Fibroblast of gingiva (primary cell): ENCODE measurements at regions not wholly inside any gene's neighbourhood (a gene's known extent, or its start where the extent isn't known, plus 50 kb on each side); places are given as distances from the start of the nearest gene placed in this dataset.
"Not testable (repeated sequence)": the region's sequence is repeated elsewhere in the genome, so short reads cannot be mapped to it uniquely, and the experiment has no call there.

ENCODE experiments used
- DNase-seq: peaks from one replicate; pipeline ENCODE4 v3.0.0-alpha.2; 2011; ENCODE audit warnings: low read depth

DNA sequence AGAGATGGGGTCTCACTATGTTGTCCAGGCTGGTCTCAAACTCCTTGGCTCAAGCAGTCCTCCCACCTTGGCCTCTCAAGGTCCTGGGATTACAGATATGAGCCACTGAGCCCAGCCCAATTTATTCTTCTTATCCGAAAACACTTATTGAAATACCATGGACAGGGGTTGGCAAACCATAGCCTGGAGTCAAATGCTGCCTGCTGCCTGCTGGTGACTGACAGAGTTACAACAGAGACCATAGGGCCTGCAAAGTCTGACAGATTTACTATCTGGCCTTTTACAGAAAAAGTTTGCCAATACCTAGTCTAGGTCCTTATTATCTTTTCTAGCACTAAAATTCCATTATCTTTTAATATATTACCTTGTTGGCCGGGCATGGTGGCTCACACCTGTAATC is 87.1 kb upstream of the ZNF281 start:
- DNase-seq, result no peak

DNA sequence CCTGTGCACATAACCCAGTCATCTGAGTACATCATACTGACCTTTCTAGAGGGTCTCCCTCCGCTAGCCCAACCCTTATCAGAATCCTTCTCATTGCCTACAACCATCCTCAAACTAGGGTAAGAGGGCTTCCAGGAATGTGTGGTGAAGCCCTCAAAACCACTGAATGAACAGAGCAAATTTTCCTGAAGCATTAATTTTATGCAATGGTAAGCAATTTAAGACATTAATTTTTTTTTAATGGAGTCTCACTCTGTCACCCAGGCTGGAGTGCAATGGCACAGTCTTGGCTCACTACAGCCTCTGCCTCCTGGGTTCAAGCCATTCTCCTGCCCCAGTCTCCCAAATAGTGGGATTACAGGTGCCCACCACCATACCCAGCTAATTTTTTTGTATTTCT is 86.1 kb upstream of the ZNF281 start:
- DNase-seq, result no peak

DNA sequence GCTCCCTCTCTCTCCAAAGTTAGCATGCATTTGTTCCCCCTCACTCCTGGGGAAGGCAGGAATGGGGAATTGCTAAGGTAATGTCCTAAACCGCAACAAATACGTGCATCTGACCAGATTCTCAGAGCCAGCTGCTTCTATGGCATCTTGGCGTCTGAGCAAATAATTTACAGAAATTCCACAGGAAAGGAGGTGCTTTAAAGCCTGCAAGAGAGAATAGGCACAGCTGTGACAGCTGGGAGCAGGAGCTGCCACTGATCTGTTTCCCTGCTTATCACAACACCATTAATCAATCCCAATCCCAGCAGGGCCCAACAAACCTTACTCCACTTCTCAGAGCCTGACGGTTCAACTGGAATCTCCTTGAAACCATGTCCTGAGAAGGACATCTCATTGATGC is 83.5 kb upstream of the ZNF281 start:
- DNase-seq, result no peak

DNA sequence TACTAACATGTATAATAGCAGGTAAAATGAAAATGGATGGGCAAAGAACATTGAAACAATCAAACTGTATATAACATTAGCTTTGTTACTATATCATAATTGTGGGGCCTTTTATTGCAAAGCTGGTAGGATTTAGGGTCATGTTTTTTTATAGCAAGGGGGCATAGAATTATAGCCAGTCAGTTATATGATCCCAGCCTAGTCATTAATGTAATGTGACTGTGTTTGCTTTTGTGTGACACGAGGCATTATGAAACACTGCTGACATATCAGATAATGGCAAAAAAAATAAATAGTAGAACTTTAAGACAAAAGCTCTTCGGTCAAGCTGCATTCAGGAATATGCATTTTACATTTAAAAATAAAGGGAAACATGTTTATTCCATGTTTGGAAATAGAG is 81.3 kb upstream of the ZNF281 start:
- no peak for DNase-seq

DNA sequence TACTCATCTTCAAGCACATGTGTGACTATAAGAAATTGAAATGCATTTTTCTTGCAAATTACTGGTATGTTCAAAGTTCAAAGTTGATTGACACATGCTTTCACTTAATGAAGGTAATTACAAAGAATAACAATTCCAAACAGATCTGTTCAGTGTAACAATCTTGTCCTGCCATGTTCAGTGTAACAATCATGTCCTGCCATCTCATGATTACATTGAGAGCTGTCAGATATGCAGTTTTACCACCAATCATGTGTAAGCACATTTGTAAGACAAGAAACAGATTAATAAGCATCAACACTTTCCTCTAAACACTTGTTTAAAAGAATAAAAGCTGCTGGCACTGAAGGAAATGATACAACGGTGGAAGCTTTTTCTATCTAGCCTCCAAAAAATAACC is 80.3 kb upstream of the ZNF281 start:
- DNase-seq, result no peak

DNA sequence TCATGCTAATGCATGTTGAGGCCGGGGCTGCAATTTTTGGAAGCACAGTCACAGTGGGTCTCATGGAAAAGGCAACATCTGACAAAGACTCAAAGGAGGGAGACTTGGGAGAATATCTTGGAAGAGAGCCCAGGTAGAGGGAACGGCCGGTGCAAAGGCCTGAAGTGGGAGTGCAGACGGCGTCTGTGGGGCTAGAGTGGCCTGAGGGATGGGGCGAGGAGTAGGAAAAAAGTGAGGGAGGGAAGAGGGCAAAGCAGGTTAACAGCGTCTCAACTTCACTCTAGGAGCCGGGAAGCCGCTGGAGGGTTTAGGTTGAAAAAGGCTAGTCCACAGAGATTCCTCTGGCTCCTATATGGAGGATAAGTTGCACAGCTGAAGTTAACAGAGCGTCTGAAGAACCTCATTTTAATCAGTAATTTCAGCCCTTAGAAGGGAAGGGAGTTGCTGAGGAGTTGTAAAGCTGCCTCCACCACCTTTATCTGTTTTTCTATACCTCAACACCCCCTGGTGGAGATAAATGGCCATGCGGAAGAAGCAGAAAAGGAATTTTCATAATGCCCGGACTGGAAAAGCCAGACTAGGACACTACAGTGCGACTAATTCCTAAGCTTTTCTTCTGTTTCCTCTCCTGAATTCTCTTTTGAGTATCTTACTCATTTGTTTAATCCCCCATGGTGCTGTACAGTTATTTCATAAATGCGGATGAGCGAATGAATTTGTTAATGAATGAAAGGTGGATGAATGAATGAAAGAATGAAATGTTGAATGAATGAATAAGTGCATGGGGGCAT is 78.7 kb upstream of the ZNF281 start:
- DNase-seq, result peak; percentile 68

DNA sequence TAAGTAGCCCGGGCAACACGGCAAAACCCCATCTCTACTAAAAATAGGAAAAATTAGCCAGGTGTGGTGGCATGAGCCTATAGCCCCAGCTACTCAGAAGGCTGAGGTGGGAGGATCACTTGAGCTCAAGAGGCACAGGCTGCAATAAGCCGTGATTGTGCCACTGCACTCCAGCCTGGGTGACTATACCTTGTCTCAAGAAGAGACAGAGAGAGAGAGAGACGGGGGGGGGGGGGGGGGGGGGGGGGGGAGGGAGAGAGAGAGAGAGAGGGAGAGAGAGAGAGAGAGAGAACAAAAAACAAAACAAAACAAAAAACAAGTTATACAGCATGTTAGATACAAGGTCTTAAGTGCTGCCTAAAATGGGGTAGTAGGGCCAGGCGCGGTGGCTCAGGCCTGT is 77.8 kb upstream of the ZNF281 start:
- no peak for DNase-seq

DNA sequence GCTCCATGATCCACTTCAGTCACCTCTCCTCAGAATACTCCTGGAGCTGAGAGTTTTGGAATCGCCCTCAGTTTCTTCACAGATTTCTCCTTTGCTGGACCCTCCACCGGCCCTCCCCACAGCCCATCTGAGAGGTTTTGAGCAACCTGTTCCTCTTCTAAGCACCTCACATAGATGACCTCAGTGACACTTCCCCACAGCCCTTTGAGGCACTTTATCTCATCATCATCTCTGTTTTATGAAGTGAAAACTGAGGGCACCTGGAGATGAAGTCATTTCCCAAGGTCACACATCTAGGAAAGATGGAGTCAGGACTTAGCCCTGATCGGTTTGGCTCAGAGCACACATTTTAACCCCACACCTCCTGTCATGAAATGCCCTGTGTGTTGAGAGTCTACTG is 76.8 kb upstream of the ZNF281 start:
- DNase-seq, result no peak

DNA sequence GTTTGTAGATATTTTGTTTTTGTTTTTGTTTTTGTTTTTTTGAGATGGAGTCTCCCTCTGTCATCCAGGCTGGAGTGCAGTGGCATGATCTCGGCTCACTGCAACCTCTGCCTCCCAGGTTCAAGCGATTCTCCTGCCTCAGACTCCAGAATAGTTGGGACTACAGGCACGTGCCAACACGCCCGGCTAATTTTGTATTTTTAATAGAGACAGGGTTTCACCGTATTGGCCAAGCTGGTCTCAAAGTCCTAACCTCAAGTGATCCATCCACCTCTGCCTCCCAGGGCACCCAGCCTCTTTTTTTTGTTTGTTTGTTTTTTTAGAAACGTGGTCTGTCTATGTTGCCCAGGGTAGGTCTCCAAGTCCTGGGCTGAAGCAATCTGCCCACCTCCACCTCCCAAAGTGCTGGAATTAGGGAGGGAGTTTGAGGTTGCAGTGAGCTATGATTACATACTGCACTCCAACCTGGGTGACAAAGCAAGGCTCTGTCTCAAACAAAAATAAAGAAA is 74.7 kb upstream of the ZNF281 start:
- not testable (repeated sequence) for DNase-seq

DNA sequence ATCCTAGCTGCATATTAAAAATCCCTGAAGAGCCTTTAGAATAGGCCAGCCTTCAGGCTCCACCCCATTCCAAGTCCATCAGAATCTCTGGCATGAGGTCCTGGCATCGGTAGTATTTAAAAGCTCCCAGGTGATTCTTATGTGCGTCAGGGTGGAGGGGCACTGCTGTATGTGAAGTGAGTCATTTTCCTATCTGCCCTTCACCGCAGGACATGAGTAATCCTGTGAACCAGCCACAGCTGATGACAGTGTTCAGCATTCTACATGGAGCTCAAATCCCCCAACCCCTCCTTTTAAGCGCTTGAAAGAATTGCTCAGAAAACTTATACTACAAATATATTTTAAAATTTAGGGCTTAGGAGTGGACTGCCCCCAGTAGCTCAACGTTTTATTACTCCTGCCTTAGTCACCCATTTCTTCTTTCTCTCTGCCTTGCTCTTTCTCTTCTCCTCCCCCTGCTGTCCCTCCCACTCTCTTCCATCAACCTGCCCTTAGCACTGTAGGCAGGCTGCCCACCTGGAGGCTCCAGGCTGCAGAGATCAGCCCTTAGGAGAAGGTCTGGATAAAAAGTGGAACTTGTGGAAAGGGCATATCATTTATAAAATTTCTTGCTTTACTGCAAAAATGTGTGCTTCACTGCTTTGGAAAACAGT is 73.8 kb upstream of the ZNF281 start:
- DNase-seq, result peak; percentile 75

DNA sequence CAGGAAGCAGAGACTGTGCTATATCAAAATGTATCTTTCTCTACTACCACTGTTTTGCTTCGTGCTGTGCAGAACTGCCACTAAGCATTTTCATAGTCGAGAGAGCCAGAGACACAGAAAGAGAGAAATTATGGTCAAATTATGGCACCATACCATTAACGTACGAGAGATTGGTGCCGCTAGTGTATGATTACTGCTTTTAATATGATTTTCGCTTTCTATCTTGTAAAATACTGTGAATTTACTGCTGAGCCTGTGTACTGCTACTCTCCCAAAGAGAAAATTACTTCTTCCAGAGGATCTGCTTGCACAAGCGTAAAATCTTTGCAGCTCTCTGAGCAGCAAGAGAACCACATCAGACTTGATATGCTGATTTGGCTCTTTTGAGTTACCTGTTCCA is 71.1 kb upstream of the ZNF281 start:
- DNase-seq, result no peak

DNA sequence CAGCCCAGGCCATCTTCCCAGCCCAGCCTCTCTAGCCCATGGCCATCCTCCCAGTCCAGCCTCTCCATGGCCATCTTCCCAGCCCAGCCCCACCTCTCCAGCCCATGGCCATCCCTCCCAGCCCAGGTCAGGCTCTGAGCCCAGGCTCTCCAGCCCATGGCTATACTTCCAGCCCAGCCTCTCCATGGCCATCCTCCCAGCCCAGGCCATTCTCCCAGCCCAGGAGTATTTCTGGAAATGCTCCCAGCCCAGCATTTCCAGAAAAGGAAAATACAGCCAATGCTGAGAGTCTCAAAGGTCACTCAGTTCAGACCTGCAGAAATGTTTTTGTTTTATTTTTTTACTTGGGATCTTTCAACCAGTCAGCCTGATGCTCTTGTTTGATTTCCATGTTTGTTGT is 70.0 kb upstream of the ZNF281 start:
- DNase-seq, result no peak

DNA sequence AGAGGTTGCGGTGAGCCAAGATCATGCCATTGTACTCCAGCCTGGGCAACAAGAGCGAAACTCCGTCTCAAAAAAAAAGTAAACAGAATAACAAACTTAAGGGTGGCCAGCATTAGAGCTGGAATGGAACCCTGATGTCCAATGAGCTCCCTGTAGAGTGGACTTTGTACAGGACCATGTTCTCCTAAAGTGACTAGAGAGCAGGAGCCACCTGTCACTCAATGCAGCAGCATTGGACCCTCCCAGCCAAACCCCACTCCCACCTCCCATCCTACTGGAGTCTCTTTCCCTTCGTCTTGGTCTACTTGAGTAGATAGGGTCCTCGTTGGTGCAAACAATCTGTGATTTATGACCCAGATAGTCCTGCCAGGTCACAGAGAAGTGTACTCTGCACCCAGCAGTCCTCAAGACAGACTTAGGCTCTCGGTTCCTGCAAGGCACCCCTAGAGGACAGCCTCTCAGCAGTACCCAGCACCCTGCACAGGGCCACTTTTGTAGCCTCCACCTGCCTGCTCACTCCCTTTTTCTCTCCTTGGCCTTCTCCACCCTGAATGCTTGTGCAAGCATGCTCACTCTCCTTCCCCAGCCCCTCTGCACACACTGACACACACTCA is 69.2 kb upstream of the ZNF281 start:
- DNase-seq, result no peak

DNA sequence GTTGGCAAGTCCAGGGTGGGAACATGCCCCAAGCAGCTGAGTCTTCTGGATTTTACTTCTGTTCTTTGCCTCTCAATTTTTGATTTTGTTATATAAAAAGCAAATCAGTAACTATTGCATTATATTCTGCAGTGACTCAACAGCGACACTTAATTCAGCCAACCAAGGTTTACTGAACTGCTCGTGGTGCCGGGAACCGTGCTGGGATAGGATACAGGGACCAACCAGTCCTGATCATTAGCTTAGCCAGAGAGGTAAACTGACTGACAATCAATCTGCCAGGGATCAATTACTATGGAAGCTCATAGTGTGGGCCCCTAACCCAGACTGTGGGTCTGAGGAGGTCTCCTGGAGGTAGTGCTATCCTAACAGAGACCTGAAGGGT is 68.4 kb upstream of the ZNF281 start:
- no peak for DNase-seq

DNA sequence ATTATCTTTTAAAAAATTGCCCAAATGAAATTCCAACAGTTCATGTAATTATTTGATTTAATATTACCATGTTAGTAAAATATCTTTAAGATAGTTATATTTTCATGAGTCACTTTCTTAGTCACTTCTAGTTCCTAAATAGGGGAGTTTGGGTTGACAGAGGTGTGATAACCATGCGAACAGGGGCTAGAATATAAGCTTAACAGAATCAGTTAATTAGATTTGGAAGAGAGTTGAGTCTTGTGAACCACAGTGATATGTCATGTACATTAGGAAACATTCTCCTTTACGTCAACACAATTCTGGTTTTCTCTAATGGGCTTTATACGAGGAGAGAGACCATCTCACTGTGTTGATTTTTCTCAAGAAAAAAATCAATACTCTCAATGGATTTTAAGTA is 64.8 kb upstream of the ZNF281 start:
- DNase-seq, result no peak

DNA sequence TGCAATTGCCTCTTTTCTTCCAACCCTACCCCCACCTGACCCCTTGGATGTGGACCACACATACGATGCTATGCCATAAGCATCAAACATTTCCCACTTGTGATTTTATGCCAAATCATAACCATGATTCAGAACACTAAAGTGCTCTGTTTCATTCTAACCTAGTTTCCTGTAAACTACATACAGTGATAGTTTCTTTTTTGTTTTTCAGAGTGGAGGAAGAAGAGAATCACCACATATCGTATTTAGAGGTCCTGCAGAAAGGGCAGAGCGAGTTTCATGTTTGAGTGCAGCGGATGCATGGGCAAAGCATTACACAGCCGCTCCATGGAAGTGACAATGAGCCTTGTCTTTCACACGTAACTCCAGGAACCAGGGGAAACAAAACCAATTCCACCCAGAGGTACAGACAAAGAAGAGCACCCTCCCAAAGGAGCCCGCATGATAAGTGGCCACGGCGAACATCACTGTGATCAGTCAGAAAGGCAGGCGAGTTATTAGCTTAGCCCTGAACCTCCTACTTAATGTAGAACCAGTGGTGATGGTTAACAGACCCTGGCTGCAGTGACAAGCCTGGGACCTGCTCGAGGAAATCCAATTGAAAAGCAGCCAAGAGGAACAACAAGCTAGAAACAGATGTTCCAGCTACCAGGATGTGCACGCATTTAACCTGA is 64.0 kb upstream of the ZNF281 start:
- DNase-seq, result no peak

DNA sequence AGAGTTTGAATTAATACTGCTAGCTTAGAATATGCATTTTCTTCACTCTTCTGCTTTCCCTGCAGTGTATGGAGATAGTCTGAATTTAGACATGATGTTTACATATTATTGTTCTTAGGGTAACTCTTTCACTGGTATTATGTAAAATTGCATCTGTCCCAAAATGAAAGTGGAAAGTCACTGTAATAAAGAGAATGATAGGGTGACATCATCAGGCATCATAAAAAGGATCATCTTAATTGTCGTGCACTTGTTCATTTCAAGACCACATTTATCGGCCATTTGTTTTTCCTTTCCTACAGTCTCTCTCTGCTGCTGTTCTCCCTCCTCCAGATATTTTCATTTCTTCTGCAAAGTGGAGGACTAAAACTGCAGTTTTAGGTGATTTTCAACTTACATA is 61.9 kb upstream of the ZNF281 start:
- no peak for DNase-seq

DNA sequence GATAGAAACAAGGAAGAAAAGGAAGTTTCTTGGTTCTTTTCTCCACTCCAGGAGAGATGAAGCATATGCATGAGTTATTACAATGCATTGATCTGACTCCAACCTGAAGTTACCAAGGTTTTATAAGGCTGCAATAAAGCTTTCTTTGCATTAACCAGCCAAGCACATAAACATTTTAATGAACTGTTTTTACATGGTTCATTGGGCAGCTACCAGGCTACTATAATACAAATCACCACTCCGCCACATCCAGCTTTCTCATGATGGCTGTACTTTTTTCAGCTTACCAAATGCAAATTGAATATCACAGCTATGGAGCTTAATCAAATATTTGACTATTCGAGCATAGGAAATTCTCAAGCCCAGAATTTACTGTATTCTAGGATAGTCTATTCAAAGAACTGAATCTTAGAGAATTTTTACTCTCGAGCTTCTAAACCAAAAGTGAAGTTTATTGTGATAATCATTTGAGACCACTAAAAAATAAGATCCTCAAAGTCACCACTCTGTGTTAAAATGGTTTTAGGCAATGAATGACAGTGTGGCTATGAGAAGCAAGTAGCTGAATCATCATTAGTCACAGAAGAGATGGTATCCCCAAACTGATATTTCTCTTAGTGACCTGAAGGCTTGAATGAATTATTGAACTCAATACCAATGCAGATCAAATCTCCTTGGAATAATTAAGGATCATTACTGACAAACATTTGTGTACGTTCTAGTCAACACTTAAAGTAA is 58.6 kb upstream of the ZNF281 start:
- no peak for DNase-seq

DNA sequence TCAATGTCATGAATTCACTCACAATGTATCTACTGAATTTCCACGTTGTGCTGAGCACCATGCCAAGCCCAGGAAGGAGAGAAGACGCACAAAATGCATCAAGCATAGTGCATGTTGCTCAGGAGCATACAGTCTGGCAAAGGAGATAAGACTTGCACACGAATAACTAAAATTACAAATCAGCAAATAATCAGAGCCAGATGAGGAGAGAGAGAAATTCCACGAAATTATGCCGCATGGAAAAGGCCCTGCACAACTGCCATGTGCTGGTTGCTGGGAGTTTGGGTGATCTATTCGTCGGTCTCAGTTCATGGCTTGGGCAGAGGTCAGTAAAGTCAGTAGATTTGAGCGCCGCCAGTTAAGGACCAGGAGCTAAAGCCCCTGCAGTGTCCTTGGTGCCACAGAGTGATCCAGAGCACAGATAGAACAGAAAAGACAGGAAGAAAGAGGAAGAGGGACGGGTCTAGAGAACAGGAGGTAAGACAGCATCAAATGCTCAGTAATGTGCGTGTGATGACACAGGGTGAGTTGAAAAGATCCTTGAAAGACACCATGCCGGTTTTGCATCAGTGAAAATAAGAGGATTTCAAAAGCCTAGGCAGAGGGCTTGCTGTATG is 55.1 kb upstream of the ZNF281 start:
- peak; percentile 9 for DNase-seq
